ENCODE measurements at regions not wholly inside any gene's neighbourhood (a gene's known extent, or its start where the extent isn't known, plus 50 kb on each side); places are given as distances from the start of the nearest gene placed in this dataset.

DNA sequence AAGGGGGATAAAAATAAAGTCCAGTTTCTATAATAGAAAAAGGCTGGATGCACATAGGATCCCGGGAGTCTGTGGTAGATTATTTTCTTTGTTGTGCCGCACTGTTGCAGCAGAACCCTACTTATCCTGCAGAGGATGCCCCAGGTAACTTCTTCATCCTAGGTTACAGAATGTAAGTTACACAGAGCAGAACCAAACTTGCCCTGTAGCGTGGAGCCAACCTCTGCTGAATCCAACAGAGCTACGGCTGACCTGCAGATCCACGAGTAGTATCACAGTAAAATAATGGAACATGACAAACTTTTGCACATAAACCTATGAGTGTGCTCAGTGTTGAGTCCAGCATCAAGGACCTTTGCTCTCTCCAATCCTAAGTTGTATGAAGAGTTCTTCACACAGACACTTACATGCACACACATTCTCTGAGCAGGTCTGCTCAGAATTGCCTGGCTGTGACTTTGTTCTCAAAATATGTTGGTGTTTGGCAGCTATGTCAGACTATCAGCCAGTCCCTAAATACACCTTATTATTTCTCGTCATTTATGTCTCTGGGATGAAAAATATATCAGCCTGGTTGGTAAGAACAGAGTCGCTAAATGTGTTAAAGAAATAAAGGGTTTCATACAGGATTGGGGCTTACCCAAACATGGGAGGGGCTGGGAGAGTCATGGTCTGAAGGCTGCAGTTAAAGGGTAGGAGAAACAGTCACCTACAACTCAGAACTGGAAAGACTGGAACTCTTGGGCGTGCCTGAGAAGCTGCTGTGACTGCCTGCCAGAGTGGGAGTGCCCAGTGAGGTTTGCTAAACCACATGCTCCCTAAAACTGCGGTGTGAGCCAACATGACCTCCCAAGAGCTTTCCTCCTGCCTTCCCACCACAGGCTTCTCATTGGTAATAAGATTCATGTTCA is 165.1 kb upstream of the SLC24A3 start:
- H2AK5ac ChIP-seq (ENCODE audit: low read depth, low read length), result no peak overlapping the region
- FAIRE-seq (no peak), DNase-seq (ENCODE audit: low read depth in 1 of 2, low spot score in 2 of 2) (no peak)
- H3K56ac ChIP-seq (replicated peaks; ENCODE audit: insufficient read length, low read depth, low read length), result no peak overlapping the region
- no peaks in the 10 kb centered on the region for H3K27me3 ChIP-seq (replicated peaks in 1 of 4; ENCODE audit: control insufficient read depth in 3 of 4, extremely low read depth in 1 of 4, insufficient read depth in 3 of 4, low read length in 3 of 4)
- no peaks in the 10 kb centered on the region for H3K36me3 ChIP-seq (ENCODE audit: control insufficient read depth in 2 of 4, insufficient read depth in 4 of 4, low read length in 3 of 4)
- H3K23ac ChIP-seq (ENCODE audit: insufficient read length), result no peak overlapping the region
- peaks cover 0 to 4% (median 1%) of the 10 kb centered on the region in 4 experiments; a peak in 2 of 7 replicates for H3K4me1 ChIP-seq (replicated peaks in 1 of 4; ENCODE audit: control insufficient read depth in 3 of 4, insufficient read depth in 4 of 4, low read length in 3 of 4)
- no peak overlapping the region for H4K8ac ChIP-seq (ENCODE audit: extremely low read depth, insufficient read depth, low read length)
- H3K79me1 ChIP-seq (ENCODE audit: low read depth, low read length), result no peaks in the 10 kb centered on the region
- ChIA-PET POLR2A (ENCODE audit: partially characterized antibody) (no interaction called here), CTCF (ENCODE audit: partially characterized antibody) (interaction anchor here (1.1 to 1.6 kb wide), 3 partner anchors 11 to 26 kb away, joined by 3 to 4 read pairs (median 3); no protein-coding TSS in a partner anchor)
- H4K5ac ChIP-seq (ENCODE audit: insufficient read length, low read depth, low read length), result no peak overlapping the region
- no peaks in the 10 kb centered on the region for H3K9me3 ChIP-seq (ENCODE audit: insufficient read depth in 2 of 2, low read depth in 1 of 2, low read length in 1 of 2)
- H2BK20ac ChIP-seq (ENCODE audit: low read length), result no peak overlapping the region
- H2AFZ ChIP-seq (ENCODE audit: low read length), result peak overlapping the region; percentile 45; the same call in 1 of the 2 replicates
- H3K23me2 ChIP-seq (ENCODE audit: low read depth, low read length), result no peaks in the 10 kb centered on the region; the same call in 1 of the 2 replicates
- no peak overlapping the region for H3K4me3 ChIP-seq (ENCODE audit: extremely low read depth in 1 of 4, insufficient read depth in 2 of 4, low read depth in 3 of 4, low read length in 4 of 4)
- H4K91ac ChIP-seq (replicated peaks; ENCODE audit: insufficient read length, low read length), result no peak overlapping the region
- no peak overlapping the region for H3K14ac ChIP-seq (ENCODE audit: insufficient read length)
- WGBS, 2 experiments (ENCODE audit: extremely low coverage in 1 of 2, insufficient coverage in 1 of 2, insufficient read length in 1 of 2, insufficient replicate concordance in 2 of 2, low coverage in 1 of 2, low lambda C conversion rate in 2 of 2, missing lambda C conversion rate in 1 of 2), result 83% methylated on average over 9 of the region's 9 CpGs; no CpG with 5 or more reads in 1 of the 2 experiments
- no peak overlapping the region for H2BK15ac ChIP-seq (ENCODE audit: low read length)
- H2BK12ac ChIP-seq (ENCODE audit: low read depth, low read length), result no peak overlapping the region
- no peaks in the 10 kb centered on the region for H4K20me1 ChIP-seq (replicated peaks in 1 of 2; ENCODE audit: control insufficient read depth in 1 of 2, insufficient read depth in 2 of 2, low read length in 2 of 2)
- H3K79me2 ChIP-seq (ENCODE audit: control insufficient read depth in 1 of 2, insufficient read depth in 2 of 2, low read length in 2 of 2), result no peaks in the 10 kb centered on the region
- no peak overlapping the region; the same call in 1 of the 2 replicates for H2BK5ac ChIP-seq (ENCODE audit: low read depth, low read length)
- no peak overlapping the region for H3K27ac ChIP-seq (ENCODE audit: low read depth, low read length)
- no peak overlapping the region for H3K4ac ChIP-seq (replicated peaks; ENCODE audit: insufficient read length, low read depth, low read length)
- no peak overlapping the region; the same call in 1 of the 2 replicates for H3K18ac ChIP-seq (ENCODE audit: extremely low read depth, low read length)
- no peak overlapping the region for H3K4me2 ChIP-seq (ENCODE audit: insufficient read depth in 1 of 2, low read depth in 2 of 2, low read length in 2 of 2)
- no peak overlapping the region for H3K9ac ChIP-seq (replicated peaks in 1 of 4; ENCODE audit: extremely low read depth in 1 of 4, low read depth in 3 of 4, low read length in 3 of 4)
- H2BK120ac ChIP-seq (replicated peaks; ENCODE audit: low read depth, low read length), result no peak overlapping the region
- TF ChIP-seq SAP30 (IDR thresholded peaks at IDR 0.05; ENCODE audit: insufficient read depth, insufficient replicate concordance, low read length), result no peak
- no peak for TF ChIP-seq JUND (IDR thresholded peaks at IDR 0.05; ENCODE audit: low read length)
- TF ChIP-seq RAD21 (IDR thresholded peaks at IDR 0.05 in 1 of 2, conservative IDR thresholded peaks at IDR 0.05 in 1 of 2; ENCODE audit: low read depth in 2 of 2, low read length in 2 of 2), result no peak
- no peak for TF ChIP-seq KDM4A (IDR thresholded peaks at IDR 0.05; ENCODE audit: low read depth, low read length, severe bottlenecking)
- TF ChIP-seq GTF2F1 (IDR thresholded peaks at IDR 0.05; ENCODE audit: borderline replicate concordance, low read depth, low read length), result no peak
- no peak for TF ChIP-seq NANOG (IDR thresholded peaks at IDR 0.05; ENCODE audit: insufficient read depth, low read depth, low read length, poor library complexity, severe bottlenecking)
- TF ChIP-seq EZH2 (IDR thresholded peaks at IDR 0.05; ENCODE audit: low read depth, low read length, severe bottlenecking), result no peak
- no peak for TF ChIP-seq SIX5 (IDR thresholded peaks at IDR 0.05; ENCODE audit: low read depth, low read length)
- TF ChIP-seq KDM1A (IDR thresholded peaks at IDR 0.05; ENCODE audit: borderline replicate concordance, low read length), result no peak
- TF ChIP-seq POU5F1 (IDR thresholded peaks at IDR 0.05; ENCODE audit: low read depth, low read length), result no peak

Measured in H1 (cell line).